HG03442 (cell line): ENCODE measurements at regions not wholly inside any gene's neighbourhood (a gene's known extent, or its start where the extent isn't known, plus 50 kb on each side); places are given as distances from the start of the nearest gene placed in this dataset.

Source experiments
- ATAC-seq: cut with Tn5 transposase; IDR thresholded peaks from one replicate; pipeline ENCODE4 v1.9.1; 2021; ENCODE audit warnings: mild to moderate bottlenecking, moderate library complexity; ENCODE audit not compliant: unreplicated experiment

DNA sequence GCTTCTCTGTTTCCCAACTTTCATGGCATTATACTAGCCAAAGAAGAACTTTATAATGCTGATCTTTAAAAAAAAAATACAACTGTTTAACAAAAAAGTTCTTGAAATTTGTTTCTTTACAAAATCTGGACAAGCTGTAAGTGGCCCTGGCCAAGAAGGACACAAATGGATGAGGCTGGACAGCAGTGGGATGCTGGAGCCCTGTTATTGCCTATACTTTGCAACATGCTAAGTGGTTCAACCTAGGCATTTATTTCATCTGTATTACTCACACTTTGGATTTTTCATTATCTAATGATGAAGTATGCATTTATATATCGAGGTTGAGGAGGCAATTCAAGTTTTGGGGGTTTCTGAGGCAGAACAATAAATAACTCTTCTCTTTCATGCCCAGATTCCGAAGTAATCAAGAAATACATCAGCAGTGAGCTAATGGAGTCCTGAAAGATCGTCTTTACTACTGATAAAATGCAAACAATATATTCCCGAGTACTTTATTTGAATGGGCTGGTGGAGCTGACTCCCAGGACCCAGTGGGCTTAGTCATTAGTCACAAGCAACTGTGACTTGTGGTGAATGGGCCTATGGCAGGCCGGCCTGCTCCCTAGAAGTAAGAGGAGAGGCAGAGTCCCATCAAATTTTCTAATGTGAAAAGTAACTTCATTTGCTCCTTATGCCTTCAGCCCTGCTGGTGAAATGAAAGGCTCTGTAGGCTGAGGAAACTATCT, 177.3 kb upstream of the DPH6 start:
- no peak for ATAC-seq

DNA sequence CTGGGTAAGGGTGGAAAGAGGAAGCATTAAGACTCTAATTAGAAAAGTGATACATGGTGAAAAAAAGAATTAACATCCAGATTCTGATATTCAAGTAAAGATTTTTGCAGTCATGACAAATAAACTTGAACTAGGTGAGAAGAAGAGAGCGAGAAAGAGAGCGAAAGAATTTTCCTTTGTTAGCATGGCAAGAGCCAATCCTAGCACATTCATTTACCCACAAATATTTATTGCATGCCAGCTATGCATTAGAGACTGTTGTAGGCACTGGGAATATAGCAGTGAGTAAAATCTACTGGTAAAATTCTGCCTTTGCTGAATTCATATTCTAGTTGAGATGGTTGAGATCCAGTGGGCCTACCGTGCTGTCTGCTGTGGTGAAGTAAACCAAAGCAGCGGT, 177.9 kb upstream of the DPH6 start:
- ATAC-seq = no peak

DNA sequence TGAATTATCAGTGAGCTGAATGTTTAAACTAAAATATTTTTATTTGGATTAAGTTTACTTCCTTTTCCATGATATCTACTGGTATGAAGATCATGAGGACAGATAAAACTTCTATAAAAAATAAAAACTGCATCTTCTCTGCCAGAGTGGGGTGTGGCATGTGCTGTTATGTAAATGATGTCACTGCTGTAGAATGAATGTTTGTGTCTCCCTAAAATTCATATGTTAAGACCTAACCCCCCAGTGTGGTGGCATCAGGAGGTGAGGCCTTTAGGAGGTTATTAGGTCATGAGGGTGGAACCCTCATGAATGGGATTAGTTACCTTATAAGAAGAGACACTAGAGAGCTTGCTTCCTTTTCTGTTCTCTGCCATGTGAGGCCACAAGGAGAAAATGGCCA, 178.7 kb upstream of the DPH6 start:
- no peak for ATAC-seq

DNA sequence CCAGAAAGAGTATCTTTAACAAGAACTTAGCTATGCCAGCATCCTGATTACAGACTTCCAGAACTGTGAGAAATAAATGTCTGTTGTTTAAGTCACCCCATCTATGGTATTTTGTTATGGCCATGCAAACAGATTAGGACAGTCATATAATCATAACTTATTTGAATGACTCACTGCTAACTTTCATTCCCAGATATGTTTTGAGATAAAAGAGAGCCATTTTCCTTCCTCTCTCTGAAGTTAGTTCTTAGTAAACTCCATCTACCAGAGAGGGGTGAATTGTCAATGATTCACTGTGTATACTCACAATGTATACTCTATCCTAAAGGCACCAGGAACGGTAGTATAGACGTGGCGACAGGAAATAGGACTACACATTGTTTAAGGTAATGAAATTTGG, 179.4 kb upstream of the DPH6 start:
- ATAC-seq = no peak

DNA sequence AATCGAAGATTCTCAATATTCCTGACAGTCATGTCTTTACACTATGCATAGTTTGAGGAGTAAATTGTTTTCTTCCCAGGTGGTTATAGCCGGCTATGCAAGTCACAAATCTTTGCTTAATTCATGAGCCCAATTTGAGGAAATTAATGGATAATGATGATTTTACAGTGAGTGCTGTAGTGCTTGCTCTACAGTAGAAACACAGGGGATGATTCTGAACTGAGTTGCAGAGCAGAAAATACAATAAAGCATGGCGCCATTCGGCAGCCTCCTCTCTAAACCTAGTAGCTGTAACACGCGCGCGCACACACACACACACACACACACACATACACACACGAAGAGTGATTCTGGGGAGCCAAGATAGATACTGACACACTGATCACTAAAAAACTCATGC, 181.7 kb upstream of the DPH6 start:
- ATAC-seq = no peak

DNA sequence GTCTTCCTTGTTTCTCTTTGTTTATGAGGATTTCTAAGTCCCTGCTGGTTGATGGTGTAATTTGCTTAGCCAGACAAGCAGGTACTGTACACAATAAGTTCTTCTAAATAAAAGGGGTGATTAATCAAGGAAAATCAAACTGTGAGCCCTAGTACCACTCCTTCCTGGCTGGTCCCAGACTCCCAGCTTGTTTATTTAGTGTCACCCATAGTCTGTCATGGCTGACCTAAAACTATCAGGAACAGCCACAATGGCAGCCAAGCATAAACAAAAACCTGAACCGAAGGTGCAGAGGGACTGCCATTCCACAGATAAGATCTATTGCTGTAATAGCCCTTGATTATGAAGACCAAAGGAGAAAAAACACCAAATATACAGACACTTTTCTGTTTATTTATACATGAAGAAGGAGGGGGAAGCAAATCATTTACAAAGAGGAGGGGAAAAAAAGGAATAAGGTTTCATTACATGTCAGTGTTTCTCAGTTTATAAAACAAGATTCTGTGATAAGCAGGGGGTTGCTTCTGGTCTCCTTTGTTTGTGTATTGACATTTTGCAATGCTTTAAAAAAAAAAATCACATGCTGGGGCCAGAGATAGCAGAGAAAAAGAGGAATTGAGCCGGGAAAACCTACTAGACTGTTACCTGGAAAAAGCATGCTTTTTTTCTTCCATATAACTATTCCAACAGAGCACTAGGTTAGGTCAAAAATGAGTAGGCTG, 182.4 kb upstream of the DPH6 start:
- no peak for ATAC-seq

DNA sequence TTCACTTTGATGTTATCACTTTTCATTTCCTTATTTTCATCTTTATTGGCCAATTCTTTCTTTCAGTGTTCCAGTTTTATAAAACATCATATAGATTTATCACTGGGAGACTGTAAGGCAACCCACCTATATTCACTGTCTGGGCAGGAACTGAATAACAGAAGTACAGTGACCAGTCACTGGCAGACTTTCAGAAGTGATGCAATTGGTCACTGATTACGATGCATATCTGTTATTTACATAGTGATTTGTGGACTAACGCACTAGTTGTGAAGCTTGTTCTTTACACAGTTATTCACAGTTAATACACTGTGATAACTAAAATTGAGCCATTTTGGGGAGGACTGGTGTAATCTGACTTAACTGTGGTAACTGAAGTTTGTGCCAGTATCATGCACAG, 190.2 kb upstream of the DPH6 start:
- no peak for ATAC-seq

DNA sequence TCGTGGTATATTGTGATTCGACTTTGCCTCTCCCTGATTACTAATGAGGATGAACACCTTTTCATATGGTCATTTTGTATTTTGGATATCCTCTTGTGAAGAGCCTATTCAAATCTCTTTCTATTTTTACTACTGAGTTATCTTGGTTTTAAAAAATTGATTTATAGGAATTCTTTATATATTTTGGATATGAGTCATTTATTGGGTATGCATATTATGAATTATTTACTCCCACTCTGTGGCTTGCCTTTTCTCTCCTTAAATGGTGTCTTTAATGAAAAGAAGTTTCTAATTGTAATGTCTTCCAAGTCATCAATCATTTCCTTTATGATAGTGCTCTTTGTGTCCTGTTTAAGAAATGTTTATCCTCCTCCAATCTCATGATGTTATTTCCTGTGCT, 191.5 kb upstream of the DPH6 start:
- ATAC-seq = no peak

DNA sequence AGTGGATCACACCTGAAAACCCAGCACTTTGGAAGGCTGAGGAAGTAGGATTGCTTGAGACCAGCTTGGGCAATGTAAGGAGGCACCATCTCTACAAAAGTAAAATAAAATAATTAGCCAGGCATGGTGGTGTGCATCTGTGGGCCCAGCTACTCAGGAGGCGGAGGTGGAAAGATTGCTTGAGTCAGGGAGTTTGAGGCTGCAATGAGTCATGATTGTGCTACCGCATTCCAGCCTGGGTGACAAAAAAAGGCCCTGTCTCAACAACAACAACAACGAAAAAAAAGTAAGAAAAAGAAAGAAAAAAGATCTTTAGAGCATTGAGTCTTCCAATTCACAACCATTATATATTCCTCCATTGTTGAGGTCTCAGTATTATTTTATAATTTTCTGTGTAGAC, 192.4 kb upstream of the DPH6 start:
- ATAC-seq = no peak

DNA sequence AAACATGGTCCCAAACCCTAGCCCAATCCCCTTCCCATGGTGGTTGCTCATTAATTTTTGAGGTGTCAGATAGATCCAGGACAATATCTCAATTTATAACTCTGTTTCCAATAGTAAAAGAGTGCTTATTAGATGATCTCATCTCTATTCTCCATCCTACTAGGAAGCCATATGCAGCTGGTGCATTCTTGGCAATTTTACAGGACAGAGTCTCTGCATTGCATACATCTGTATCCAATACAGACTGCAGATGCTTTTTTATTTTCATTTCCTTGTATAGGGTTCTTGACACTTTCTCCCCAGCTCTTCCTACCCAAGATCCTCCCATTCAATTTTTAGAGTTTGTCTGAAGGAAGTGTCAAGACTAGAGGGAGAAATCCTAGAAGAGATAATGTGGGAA, 194.8 kb upstream of the DPH6 start:
- no peak for ATAC-seq

DNA sequence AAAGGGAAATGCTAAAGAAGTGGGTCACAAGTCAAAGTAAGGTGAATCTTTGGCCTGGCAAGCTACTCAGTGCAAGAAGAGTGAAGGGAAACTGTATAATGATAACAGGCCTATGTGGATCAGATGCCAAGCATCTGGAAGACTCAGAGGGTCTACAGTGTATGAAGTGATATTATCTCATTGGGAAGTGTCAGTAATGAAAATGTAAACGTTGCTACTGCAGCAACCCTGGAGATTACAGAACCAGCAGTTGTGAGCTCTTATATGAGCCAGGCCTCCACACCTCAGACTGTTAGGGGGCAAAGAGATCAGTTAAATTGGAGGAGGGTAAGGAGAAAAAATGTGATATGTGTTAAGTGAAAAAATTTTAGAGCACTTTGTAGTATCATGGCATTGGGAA, 195.4 kb upstream of the DPH6 start:
- ATAC-seq = no peak

DNA sequence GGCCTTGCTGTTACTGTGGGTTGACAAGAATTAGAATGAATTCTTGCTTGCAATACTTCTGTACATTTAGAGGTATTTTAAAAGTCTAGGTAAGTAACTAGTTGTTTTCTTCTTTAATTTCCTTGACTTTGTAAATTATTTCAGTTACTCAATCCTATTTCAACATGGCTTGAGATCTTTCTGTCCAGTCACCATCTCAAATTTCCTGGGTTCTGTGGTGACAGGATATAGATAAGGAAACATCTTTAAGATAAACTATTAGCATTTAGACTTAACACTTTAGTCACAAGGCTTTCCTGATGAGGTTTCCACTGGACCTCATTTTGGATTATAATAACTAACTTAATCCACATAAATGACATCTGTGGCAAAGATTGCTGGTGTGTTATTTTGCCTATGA, 195.9 kb upstream of the DPH6 start:
- no peak for ATAC-seq

DNA sequence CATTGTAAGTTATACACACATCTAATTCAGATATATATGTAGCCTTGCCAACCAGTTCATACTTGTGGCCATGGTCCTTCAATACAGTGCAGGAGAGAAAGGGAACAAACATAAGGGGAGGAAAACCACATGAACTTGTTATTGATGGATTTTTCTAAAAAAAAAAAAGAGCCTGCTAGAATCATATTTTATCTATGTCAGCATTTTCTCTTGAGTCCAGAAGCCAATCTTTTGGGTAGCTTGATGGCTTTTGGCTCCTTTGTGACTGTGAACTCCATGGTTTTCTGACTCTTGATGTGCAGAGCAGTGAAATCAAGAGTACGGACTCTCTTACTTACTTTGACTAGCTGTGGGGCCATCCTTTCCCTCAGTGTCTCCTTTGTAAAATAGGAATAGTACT, 197.4 kb upstream of the DPH6 start:
- no peak for ATAC-seq

DNA sequence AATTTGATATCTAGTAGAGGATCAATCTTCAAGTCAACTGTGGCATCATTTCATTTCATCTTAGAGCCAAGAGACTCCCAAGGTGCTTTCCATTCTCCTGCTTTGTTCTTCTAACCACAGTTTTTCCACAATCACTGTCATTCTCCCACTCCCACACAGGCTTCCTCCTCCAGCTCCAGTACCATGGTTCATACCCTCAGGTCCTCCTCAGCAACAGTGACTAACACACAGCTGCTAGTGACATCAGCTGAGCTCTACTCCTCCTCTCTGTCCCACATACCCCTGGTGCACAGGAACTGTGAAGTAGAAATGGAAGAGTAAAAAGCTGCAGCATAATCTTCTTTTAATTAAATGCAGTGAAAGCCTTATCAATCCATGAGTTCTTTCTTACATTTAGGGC, 200.2 kb upstream of the DPH6 start:
- ATAC-seq = no peak

DNA sequence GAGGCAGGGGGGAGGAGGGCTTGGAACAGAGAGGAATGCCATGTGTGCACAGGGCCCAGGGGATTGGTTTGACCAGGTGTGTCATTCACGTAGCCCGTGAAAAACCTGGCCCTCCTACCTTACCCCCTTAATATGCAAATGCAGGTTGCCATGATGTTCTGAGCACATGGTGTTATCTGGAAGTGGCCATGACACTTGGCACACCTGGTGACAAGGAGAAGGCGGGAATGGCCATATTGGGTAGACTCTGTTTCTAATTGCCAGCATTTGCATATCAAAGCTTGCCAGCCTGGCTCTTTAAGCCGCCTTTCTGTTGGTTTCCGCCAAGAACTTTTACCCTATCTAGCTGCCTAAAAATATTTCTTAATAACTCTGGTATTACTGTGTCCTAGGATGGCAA, 202.1 kb upstream of the DPH6 start:
- ATAC-seq = no peak

DNA sequence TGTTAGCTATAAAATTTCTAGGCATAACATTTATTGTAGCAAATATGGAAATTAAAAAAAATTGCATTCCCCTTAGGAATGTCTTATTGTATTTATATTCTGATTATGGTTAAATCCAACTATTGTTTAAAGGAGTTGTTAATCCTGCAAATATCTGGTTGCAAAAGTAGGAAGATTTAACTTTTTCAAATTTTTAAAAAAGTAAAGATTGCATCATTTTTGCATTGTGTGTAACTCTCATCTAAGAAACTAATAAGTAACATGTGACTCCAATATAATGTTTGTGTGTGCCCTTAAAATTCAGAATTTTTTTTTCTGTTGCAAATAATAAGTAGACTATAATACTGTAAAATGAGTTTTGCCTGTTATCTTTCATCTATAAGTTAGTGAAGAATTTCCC, 204.1 kb upstream of the DPH6 start:
- ATAC-seq = no peak

DNA sequence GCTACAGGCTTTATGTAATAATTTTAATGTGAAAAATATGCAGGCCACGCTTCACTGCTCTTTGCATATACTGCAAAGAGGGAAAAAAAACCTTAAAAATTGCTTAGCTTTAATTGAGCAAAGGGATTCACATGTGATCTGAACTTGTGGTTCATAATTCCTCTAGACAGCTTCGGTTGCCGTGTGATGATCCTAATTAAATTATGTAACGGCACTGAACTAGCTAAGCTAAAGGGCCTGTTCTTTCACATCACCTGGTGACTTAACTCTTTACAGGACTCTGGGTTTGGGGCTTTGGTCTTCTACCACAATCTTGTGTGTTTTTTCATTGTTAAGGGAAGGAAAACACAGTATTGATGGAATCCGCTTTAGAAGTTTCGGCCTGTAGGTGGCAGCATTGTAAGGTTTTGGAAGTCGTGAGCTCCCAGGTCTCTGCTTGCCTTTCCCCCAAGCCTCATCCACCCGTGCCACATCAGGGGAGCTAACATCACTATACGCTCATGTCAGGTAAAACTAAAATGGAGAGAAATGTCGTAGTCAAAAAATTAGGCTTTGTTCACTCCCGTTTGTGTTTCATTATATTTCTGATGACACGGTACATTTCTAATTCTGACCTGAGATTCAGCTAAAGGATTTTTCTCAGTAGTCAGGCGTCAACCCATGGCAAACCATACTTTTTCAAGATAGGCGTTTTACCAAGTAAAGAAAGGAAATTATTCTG, 205.6 kb upstream of the DPH6 start:
- peak; percentile 81 for ATAC-seq

DNA sequence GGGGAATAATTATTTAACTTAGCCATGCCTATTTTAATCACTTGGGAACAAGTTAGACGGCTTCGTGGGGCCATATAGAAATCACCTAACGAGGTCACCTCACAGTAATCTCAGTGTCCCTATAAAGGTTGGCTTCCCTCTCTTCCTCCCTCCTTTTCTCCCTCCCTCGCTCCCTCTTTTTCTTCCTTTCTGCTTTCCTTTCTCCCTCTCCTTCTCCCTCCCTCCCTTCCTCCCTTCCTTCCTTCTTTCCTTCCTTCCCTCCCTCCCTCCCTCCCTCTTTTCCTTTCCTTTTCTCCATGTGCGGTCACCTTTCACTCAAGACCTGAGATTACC, 206.1 kb upstream of the DPH6 start:
- no peak for ATAC-seq

DNA sequence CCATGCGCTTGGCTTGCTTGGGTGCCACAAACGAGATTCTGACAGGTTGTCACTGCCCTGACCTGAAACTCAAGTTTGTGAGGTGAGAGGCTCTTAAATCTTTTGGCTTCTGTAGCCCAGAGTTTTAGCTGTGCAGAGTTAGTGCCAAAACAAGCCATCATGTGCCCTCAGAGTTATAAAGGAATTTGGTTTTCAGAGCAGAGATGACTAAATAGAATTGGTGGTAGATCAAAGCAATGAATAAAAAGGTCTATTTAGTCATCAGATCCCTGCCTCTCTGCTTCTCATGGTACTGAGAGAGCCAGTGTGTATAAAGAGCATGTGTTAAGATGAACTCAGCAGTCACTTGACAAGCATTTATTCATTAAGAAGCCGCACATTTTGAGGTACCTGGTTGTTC, 207.5 kb upstream of the DPH6 start:
- no peak for ATAC-seq

DNA sequence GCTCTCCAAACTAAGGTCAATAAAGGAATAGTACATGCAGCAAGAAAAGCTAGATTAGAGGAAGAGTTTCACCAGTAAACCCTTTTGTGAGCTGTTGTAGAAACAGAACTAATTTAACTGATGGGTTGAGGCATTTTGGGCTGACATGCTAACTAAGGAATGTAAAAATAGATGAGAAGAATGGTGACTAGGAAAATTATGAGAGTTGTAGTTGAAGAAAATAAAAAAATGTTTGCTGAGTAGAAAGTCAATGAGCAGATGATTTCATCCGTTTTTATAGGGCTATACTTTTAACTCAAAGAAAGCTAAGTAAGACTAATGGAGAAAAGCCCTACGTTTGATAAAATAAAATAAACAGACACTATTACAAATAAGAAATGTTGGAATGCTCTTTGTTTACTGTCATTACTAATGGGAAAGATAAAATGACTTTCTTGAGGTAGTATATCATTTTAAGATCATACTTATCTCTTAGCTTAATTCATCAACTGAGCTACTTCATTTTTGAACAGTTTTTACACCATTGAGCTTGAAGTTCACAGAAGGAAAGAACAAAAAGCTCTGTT, 209.4 kb upstream of the DPH6 start:
- no peak for ATAC-seq

DNA sequence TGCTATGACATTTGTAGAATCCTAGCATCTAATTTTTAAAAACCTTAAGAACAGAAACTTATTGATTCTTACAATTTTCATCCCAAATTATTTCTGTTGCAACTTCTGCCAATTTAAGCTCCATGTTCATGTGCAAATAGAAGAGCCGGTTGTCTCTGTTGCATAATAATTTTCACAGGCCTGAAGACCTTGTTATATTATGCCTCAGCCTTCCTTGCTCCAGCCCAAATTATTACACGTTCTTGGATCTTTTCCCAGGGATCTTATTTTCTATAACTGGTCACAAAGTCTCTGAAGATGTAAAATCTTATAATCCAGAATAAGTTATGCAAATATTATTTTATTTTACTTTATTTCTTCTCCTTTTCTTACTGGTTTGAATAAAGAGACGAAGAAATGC, 210.7 kb upstream of the DPH6 start:
- no peak for ATAC-seq

DNA sequence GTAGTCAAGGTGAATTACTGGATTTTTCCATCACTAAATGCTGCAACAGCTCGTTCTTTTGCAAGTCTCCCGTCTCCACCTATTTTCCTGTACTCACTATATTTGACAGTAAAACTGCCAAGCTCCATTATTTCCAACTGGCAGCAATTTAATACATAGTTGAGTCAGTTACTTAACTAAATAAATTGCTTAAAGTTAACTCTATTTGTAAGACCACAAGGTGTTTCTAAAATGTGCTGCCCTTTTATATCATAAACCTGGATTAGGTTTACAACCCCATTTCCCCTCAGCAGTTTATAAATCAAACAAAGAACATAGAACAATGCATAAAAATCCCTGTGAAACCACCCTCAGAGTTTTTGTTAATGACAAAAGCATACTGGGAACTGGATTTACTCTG, 211.4 kb upstream of the DPH6 start:
- no peak for ATAC-seq
